Stomach smooth muscle (tissue), 2 donors: ENCODE measurements at regions not wholly inside any gene's neighbourhood (a gene's known extent, or its start where the extent isn't known, plus 50 kb on each side); places are given as distances from the start of the nearest gene placed in this dataset.

Source experiments
- H3K27ac ChIP-seq: one replicate; pipeline ENCODE4 v1.7.0; 2013; ENCODE audit warnings: mild to moderate bottlenecking, low read length, inconsistent platforms
- H3K27me3 ChIP-seq, 2 donors: one replicate each; pipeline ENCODE4 v1.7.0; 2013; ENCODE audit warnings: low read length in 2 of 2; ENCODE audit not compliant: insufficient read depth in 2 of 2, control insufficient read depth in 1 of 2
- H3K36me3 ChIP-seq, 2 donors: one replicate each; pipeline ENCODE4 v1.7.0; 2013; ENCODE audit warnings: low read length in 2 of 2; ENCODE audit not compliant: control insufficient read depth in 2 of 2, insufficient read depth in 2 of 2
- H3K4me1 ChIP-seq: one replicate; pipeline ENCODE4 v1.7.0; 2013; ENCODE audit warnings: low read length; ENCODE audit not compliant: control insufficient read depth, insufficient read depth
- H3K4me3 ChIP-seq, 2 donors: one replicate each; pipeline ENCODE4 v1.7.0; 2013; ENCODE audit warnings: low read length in 2 of 2
- H3K9ac ChIP-seq, 2 donors: one replicate each; pipeline ENCODE4 v1.7.0; 2013; ENCODE audit warnings: low read length in 2 of 2, mild to moderate bottlenecking in 1 of 2
- H3K9me3 ChIP-seq, 2 donors: one replicate each; pipeline ENCODE4 v1.7.0; 2013; ENCODE audit warnings: low read length in 2 of 2; ENCODE audit not compliant: control insufficient read depth in 2 of 2
- donor health status: healthy.
- donor health status: Pancreatic carcinoma.

DNA sequence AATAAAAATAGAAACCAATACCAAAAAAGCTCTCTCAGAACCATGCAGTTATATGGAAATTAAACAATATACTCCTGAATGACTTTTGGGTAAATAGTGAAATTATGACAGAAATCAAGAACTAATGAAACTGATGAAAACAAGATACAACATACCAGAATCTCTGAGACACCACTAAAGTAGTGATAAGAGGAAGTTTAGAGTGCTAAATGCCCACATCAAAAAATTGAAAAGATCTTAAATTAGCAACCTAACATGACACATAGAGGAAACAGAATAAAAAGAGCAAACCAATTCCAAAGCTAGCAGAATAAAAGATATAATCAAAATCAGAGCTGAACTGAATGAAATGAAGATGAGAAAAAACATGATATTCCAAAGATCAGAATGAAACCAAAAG is 430.9 kb downstream of the LTN1 start:
- Histone ChIP-seq H3K27ac (no peak overlapping the region), H3K9ac (no peak overlapping the region), H3K4me1 (no peaks in the 10 kb centered on the region), H3K27me3 (no peaks in the 10 kb centered on the region), H3K9me3 (no peaks in the 10 kb centered on the region), H3K4me3 (no peak overlapping the region), H3K36me3 (no peaks in the 10 kb centered on the region)

DNA sequence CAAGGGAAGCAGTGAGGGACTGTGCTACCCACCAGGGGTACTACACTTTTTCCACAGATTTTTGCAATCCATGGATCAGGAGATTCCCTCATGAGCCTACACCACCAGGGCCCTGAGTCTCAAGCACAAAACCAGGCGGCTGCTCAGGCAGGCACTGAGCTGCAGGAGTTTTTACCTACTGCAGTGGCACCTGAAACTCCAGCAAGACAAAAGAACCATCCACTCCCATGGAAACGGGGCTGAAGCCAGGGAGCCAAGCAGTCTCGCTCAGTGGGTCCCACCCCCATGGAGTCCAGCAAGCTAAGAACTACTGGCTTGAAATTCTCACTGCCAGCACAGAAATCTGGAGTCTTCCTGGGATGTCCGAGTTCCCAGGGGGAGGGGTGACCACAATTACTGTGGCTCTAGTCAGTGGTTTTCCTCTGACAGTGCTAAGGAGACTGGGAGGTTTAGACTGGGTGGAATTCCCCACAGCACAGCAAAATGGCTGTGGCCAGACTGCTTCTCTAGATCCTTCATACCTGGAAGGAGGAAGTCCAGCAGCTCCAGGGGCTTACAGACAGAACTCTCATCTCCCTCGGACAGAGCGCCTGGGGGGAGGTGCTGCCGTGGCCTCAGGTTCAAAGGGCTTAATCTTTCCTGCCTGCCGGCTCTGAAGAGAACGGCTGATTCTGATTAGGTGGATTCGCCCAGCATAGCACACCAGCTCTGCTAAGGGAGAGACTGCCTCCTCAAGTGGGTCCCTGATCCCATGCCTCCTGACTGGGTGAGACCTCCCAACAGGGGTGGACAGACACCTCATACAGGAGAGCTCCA is 437.8 kb downstream of the LTN1 start:
- Histone ChIP-seq H3K36me3 (no peaks in the 10 kb centered on the region), H3K4me1 (no peaks in the 10 kb centered on the region), H3K27me3 (no peaks in the 10 kb centered on the region), H3K4me3 (no peak overlapping the region), H3K9me3 (no peaks in the 10 kb centered on the region), H3K27ac (no peak overlapping the region), H3K9ac (no peak overlapping the region)

DNA sequence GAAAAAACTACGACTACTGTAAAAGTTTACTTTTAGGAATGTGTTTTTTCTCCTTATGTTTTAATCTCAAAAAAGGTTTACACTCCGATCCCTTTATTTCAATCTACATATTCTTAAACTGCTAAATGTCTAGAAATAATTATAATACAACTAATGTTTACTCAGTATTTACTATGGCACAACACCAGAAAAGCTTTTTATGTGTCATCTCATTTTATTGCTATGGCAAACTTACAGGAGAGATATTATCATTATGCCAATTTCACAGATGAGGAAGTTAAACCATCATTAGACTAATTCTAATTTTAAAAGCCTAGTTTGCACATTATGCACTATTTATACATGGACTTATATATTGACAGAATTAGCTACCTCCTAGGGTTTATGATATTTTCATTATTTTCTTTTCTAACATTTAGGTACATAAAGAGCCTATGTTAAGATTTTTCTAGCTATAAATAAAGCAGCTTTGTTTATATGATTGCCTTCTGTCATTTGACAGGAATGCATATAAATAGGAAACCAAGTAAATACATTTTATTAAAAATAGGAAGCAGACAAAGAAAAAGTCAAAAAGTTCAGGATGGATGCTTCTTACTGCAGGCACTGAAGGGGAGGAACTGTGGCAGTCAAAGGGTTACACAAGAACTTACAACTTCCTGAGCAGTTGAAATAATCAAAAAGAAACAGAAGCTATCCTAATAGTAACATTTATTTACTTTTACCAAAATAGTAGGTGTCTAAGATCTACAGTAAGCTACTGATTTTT is 442.4 kb downstream of the LTN1 start:
- Histone ChIP-seq H3K4me3 (no peak overlapping the region), H3K9ac (no peak overlapping the region), H3K36me3 (no peaks in the 10 kb centered on the region), H3K27me3 (no peaks in the 10 kb centered on the region), H3K9me3 (no peaks in the 10 kb centered on the region), H3K27ac (no peak overlapping the region), H3K4me1 (no peaks in the 10 kb centered on the region)

GRCh38 chr21:28548291-28548690 is 444.4 kb downstream of the LTN1 start:
- Histone ChIP-seq H3K9ac (no peak overlapping the region), H3K4me3 (no peak overlapping the region), H3K36me3 (no peaks in the 10 kb centered on the region), H3K27ac (no peak overlapping the region), H3K27me3 (no peaks in the 10 kb centered on the region), H3K9me3 (no peaks in the 10 kb centered on the region), H3K4me1 (no peaks in the 10 kb centered on the region)

- H3K9me3 ChIP-seq = no peaks in the 10 kb centered on the region
Observed at GRCh38 chr21:28547766-28548165, 444.9 kb downstream of the LTN1 start.

GRCh38 chr21:28543975-28544374 is 448.7 kb downstream of the LTN1 start:
- Histone ChIP-seq H3K27me3 (no peaks in the 10 kb centered on the region), H3K9me3 (no peaks in the 10 kb centered on the region), H3K27ac (no peak overlapping the region), H3K36me3 (no peaks in the 10 kb centered on the region), H3K4me3 (no peak overlapping the region), H3K4me1 (no peaks in the 10 kb centered on the region), H3K9ac (no peak overlapping the region)

More at GRCh38 chr21:28547766-28548165, 444.9 kb downstream of the LTN1 start:
- Histone ChIP-seq H3K36me3 (no peaks in the 10 kb centered on the region), H3K27ac (no peak overlapping the region), H3K9ac (no peak overlapping the region), H3K4me1 (no peaks in the 10 kb centered on the region), H3K4me3 (no peak overlapping the region), H3K27me3 (no peaks in the 10 kb centered on the region)

DNA sequence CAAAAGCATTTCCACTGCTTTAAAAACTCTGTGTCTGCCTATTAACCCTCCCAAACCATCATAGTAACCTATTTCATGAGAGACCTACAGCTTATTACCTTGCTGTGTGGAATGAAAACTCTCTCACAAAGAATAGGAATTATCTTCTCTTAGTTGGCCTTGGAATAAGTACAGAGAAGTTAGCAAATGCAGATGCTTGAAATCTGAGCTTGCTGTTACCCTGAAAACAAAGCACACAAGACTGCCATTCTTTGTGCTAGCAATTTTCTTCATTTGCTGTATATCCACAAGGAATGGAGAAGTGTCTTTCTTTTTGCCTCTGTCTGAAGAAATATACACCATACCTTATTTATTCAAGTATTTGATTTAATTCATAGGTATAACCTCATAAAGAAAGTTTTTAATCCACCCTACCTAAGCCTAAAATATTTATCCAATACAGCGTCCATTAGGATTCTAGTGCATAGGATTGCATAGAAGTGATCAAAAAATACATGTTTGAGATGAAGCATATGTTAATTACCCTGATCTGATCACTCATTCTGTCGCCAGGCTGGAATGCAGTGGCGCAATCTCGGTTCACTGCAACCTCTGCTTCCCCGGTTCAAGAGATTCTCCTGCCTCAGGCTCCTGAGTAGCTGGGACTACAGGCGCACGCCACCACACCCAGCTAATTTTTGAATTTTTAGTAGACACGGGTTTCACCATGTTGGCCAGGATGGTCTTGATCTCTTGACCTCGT is 451.1 kb downstream of the LTN1 start:
- Histone ChIP-seq H3K4me1 (no peaks in the 10 kb centered on the region), H3K9me3 (no peaks in the 10 kb centered on the region), H3K27ac (no peak overlapping the region)

GRCh38 chr21:28540514-28540913 is 452.2 kb downstream of the LTN1 start:
- Histone ChIP-seq H3K9me3 (no peaks in the 10 kb centered on the region), H3K4me3 (no peak overlapping the region), H3K27me3 (no peaks in the 10 kb centered on the region), H3K4me1 (no peaks in the 10 kb centered on the region), H3K9ac (no peak overlapping the region), H3K27ac (no peak overlapping the region), H3K36me3 (no peaks in the 10 kb centered on the region)

More for the DNA sequence above, 451.1 kb downstream of the LTN1 start:
- Histone ChIP-seq H3K9ac (no peak overlapping the region), H3K27me3 (no peaks in the 10 kb centered on the region), H3K4me3 (no peak overlapping the region), H3K36me3 (no peaks in the 10 kb centered on the region)

DNA sequence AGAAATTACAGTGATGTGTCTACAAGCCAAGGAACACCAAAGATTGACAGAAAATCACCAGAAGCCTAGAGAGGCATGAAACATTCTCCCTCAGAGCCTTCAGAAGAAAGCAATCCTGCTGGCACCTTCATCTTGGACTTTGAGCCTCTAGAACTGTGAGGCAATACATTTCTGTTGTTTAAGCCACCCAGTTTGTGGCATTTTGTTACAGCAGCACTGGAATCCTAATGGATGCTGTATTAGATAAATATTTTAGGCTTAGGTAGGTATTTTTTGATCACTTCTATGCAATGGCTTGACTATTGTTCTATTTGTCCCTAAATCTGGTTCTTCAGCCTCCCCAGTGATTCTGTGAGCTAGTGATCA is 453.1 kb downstream of the LTN1 start:
- no peak overlapping the region for H3K4me3 ChIP-seq
- H3K4me1 ChIP-seq = no peaks in the 10 kb centered on the region
- H3K27ac ChIP-seq = no peak overlapping the region
- H3K36me3 ChIP-seq = no peaks in the 10 kb centered on the region
- no peaks in the 10 kb centered on the region for H3K27me3 ChIP-seq
- no peak overlapping the region for H3K9ac ChIP-seq
- H3K9me3 ChIP-seq = no peaks in the 10 kb centered on the region

- no peaks in the 10 kb centered on the region for H3K27me3 ChIP-seq
- no peak overlapping the region for H3K4me3 ChIP-seq
- no peaks in the 10 kb centered on the region for H3K36me3 ChIP-seq
- no peak overlapping the region for H3K9ac ChIP-seq
- H3K9me3 ChIP-seq = no peaks in the 10 kb centered on the region
- H3K27ac ChIP-seq = no peak overlapping the region
- H3K4me1 ChIP-seq = no peaks in the 10 kb centered on the region
Observed at GRCh38 chr21:28538987-28539622, 453.6 kb downstream of the LTN1 start.
